Hepatocyte (in vitro differentiated cells): ENCODE measurements at regions not wholly inside any gene's neighbourhood (a gene's known extent, or its start where the extent isn't known, plus 50 kb on each side); places are given as distances from the start of the nearest gene placed in this dataset.

Source experiments
- CTCF ChIP-seq: fragments of 200-600 bp; sonication (generic); IDR thresholded peaks from 2 replicates; pipeline ENCODE4 v1.5.1; 2016; ENCODE audit warnings: antibody characterized with exemption, mild to moderate bottlenecking; ENCODE audit not compliant: poor library complexity
- EZH2phosphoT487 ChIP-seq: fragments of 200-600 bp; sonication (generic); IDR thresholded peaks from one replicate; pipeline ENCODE4 v1.6.1; 2018; ENCODE audit warnings: antibody characterized with exemption, mild to moderate bottlenecking, low read depth, moderate library complexity; ENCODE audit not compliant: unreplicated experiment, severe bottlenecking

DNA sequence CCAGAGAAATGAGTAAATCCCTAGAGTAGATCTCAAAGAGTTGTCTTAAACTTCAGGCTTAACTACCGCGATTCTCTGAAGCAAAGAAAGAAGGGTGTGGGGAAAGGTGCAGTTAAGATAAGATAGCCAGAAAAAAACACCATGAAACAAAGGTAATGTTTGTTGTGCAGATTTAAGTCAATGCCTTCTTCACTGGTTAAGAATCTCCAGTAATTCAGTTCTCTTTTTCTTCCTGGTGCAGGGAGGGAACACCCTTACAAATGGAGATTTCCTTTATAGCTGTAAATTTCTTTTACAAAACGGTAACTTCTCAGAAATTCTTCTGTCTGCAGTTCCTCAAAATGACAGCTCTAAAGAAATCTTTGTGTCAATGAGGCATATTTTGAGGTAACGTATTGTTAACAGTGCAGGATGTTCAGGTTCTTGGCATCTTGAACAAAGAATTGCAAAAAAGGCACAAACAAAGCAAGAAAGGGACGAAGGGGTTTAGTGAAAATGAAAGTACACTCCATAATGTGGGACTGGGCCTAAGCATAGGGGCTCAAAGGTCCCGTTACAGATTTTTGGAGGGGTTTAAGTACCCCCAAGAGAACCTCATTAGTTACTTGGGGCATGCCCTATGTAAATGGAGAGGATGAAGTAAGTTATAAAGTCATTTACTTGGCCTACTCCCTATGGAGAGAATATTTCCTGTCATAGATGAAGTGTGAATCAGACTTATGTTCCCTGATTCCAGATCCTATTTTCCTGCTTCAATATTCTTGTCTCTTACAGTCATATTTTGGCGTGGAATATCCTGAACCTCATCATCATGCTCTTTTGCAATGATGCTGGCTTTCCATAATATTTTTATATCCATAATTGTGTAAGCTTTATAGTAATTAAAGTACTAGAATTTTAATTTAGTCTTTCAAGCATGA is 492.0 kb downstream of the PCDH11X start:
- no peak for TF ChIP-seq CTCF
- no peak for TF ChIP-seq EZH2phosphoT487
